GM12878 (cell line): ENCODE measurements at regions not wholly inside any gene's neighbourhood (a gene's known extent, or its start where the extent isn't known, plus 50 kb on each side); places are given as distances from the start of the nearest gene placed in this dataset.

ENCODE experiments used
- BHLHE40 ChIP-seq, 2 experiments: fragments of 450-650 bp in 1 of 2; IDR thresholded peaks; 2 replicates each; pipeline ENCODE4 v1.6.1; 2011 to 2017; ENCODE audit warnings: low read depth in 2 of 2, borderline replicate concordance in 1 of 2, improper control_type of control experiment in 1 of 2, low read length in 1 of 2, mild to moderate bottlenecking in 1 of 2
- CTCF ChIP-seq, 3 experiments: IDR thresholded peaks in 2 of 3; conservative IDR thresholded peaks in 1 of 3; 2 replicates each; pipeline ENCODE4 v1.5.1; 2011; ENCODE audit warnings: low read depth in 3 of 3, low read length in 3 of 3, mild to moderate bottlenecking in 3 of 3, control low read depth in 2 of 3, moderate library complexity in 2 of 3, inconsistent platforms in 1 of 3, mixed read lengths in 1 of 3; ENCODE audit not compliant: control insufficient read depth in 2 of 3, insufficient read depth in 1 of 3; ENCODE audit errors: extremely low read depth in 1 of 3
- ESRRA ChIP-seq: IDR thresholded peaks from 2 replicates; pipeline ENCODE4 v1.6.1; 2012; ENCODE audit warnings: mild to moderate bottlenecking, low read length, improper control_type of control experiment
- FOXK2 ChIP-seq: fragments of 450-650 bp; IDR thresholded peaks from 2 replicates; pipeline ENCODE4 v1.6.1; 2017; ENCODE audit warnings: mild to moderate bottlenecking, moderate library complexity
- FOXM1 ChIP-seq: IDR thresholded peaks from 2 replicates; pipeline ENCODE4 v1.6.1; 2012; ENCODE audit warnings: low read depth, mild to moderate bottlenecking, inconsistent platforms, low read length, moderate library complexity
- POLR2A ChIP-seq: IDR thresholded peaks from 2 replicates; pipeline ENCODE4 v1.6.1; 2011; ENCODE audit warnings: low read depth, mild to moderate bottlenecking, low read length
- SIX5 ChIP-seq: IDR thresholded peaks from 2 replicates; pipeline ENCODE4 v1.6.1; 2011; ENCODE audit warnings: mild to moderate bottlenecking, low read depth, low read length, moderate library complexity; ENCODE audit not compliant: severe bottlenecking
- TCF7 ChIP-seq: IDR thresholded peaks from 2 replicates; pipeline ENCODE4 v1.6.1; 2014; ENCODE audit warnings: antibody characterized with exemption, borderline replicate concordance
- YBX1 ChIP-seq: fragments of 450-650 bp; IDR thresholded peaks from 2 replicates; pipeline ENCODE4 v1.6.1; 2016; ENCODE audit warnings: antibody characterized with exemption
- ZZZ3 ChIP-seq: IDR thresholded peaks from 2 replicates; pipeline ENCODE4 v1.6.1; 2011; ENCODE audit warnings: low read depth; ENCODE audit not compliant: control insufficient read depth, insufficient read length
- TF ChIP-seq, protein P1 (sequence below): IDR thresholded peaks from 2 replicates; pipeline ENCODE4 v1.6.1; 2011; ENCODE audit warnings: borderline replicate concordance, low read depth, mild to moderate bottlenecking, moderate library complexity, mixed read lengths, low read length; ENCODE audit not compliant: insufficient read depth; ENCODE audit errors: extremely low read length

DNA sequence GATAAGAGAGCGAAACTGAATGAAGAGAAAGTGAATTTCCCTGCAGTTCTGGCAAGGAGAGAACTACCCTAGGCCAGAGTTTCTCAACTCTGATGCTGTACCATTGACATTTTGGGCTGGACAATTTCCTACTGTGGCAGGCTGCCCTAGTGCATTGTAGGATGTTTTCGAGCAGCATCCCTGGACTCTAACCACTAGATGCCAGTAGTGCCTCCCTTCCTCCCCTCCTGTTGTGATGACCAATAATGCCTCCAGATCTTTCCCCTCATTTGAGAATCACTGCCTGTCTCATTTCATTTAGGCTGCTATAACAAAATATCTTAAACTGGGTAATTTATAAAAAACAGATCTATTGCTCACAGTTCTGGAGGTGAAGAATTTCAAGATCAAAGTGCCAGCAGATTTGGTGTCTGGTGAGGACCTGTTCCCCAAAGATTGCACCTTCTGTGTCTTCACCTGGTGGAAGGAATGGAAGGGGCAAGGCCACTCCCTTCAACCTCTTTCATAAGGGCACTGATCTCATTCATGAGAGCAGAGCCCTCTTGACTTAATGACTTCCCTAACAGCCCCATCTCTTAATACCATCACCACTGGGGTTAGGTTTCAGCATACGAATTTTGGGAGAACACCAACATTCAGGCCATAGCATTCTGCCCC lies 188.9 kb upstream of the MEIS2 start:
- TF ChIP-seq BHLHE40 (IDR thresholded peaks at IDR 0.05; ENCODE audit: borderline replicate concordance in 1 of 2, low read depth in 2 of 2, low read length in 1 of 2): no peak
- no peak for TF ChIP-seq FOXM1
- TF ChIP-seq, protein P1, sequence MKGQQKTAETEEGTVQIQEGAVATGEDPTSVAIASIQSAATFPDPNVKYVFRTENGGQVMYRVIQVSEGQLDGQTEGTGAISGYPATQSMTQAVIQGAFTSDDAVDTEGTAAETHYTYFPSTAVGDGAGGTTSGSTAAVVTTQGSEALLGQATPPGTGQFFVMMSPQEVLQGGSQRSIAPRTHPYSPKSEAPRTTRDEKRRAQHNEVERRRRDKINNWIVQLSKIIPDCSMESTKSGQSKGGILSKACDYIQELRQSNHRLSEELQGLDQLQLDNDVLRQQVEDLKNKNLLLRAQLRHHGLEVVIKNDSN: no peak
- no peak for TF ChIP-seq CTCF (IDR thresholded peaks at IDR 0.05 in 2 of 3, conservative IDR thresholded peaks at IDR 0.05 in 1 of 3; ENCODE audit: control insufficient read depth in 2 of 3, extremely low read depth in 1 of 3, insufficient read depth in 1 of 3, low read depth in 3 of 3, low read length in 3 of 3)
- no peak for TF ChIP-seq ZZZ3
- no peak for TF ChIP-seq POLR2A
- no peak for TF ChIP-seq YBX1
- TF ChIP-seq ESRRA: no peak
- TF ChIP-seq TCF7: no peak
- TF ChIP-seq FOXK2: no peak
- no peak for TF ChIP-seq SIX5
